OCI-LY1 (cell line): ENCODE measurements at regions not wholly inside any gene's neighbourhood (a gene's known extent, or its start where the extent isn't known, plus 50 kb on each side); places are given as distances from the start of the nearest gene placed in this dataset.

ENCODE experiments used
- H2AFZ ChIP-seq: fragments of 200-600 bp; sonication (generic), shearing (Covaris generic); 2 replicates; pipeline ENCODE4 v1.6.0; 2014; ENCODE audit warnings: antibody characterized with exemption, mild to moderate bottlenecking, low read length
- H3F3A ChIP-seq: fragments of 200-600 bp; sonication (generic), shearing (Covaris generic); 2 replicates; pipeline ENCODE4 v1.6.0; 2014; ENCODE audit warnings: mild to moderate bottlenecking, antibody characterized with exemption, low read length, moderate library complexity; ENCODE audit not compliant: insufficient read depth
- H3K27ac ChIP-seq: fragments of 200-600 bp; sonication (generic); 2 replicates; pipeline ENCODE4 v1.5.1; 2014; ENCODE audit warnings: low read length, mixed run types, mild to moderate bottlenecking, low read depth; ENCODE audit not compliant: poor library complexity, severe bottlenecking
- H3K27me3 ChIP-seq: fragments of 200-600 bp; sonication (generic); 2 replicates; pipeline ENCODE4 v1.6.0; 2014; ENCODE audit warnings: antibody characterized with exemption, mild to moderate bottlenecking, low read length, moderate library complexity; ENCODE audit not compliant: insufficient read depth
- H3K36me3 ChIP-seq: fragments of 200-600 bp; sonication (generic); 2 replicates; pipeline ENCODE4 v1.6.1; 2014; ENCODE audit warnings: mild to moderate bottlenecking, antibody characterized with exemption, low read length, moderate library complexity, mixed read lengths; ENCODE audit not compliant: insufficient read depth
- H3K4me1 ChIP-seq: fragments of 200-600 bp; sonication (generic); 2 replicates; pipeline ENCODE4 v1.5.1; 2014; ENCODE audit warnings: mild to moderate bottlenecking, low read length, moderate library complexity; ENCODE audit not compliant: insufficient read depth, severe bottlenecking
- H3K4me2 ChIP-seq: fragments of 200-600 bp; sonication (generic), shearing (Covaris generic); 2 replicates; pipeline ENCODE4 v1.6.1; 2014; ENCODE audit warnings: low read length
- H3K4me3 ChIP-seq: fragments of 200-600 bp; sonication (generic); 2 replicates; pipeline ENCODE4 v1.5.1; 2014; ENCODE audit warnings: low read length, low read depth, mild to moderate bottlenecking, mixed read lengths; ENCODE audit not compliant: poor library complexity, severe bottlenecking
- H3K79me2 ChIP-seq: fragments of 200-600 bp; shearing (Covaris generic); 2 replicates; pipeline ENCODE4 v1.6.1; 2016; ENCODE audit warnings: mixed run types, low read length, mixed read lengths; ENCODE audit not compliant: insufficient read depth
- H3K9ac ChIP-seq: fragments of 200-600 bp; sonication (generic), shearing (Covaris generic); 2 replicates; pipeline ENCODE4 v1.6.1; 2014; ENCODE audit warnings: mild to moderate bottlenecking, low read length, mixed read lengths
- H3K9me2 ChIP-seq: fragments of 200-600 bp; sonication (generic), shearing (Covaris generic); 2 replicates; pipeline ENCODE4 v1.6.1; 2014; ENCODE audit warnings: low read depth, mild to moderate bottlenecking, low read length, mixed read lengths
- H3K9me3 ChIP-seq: fragments of 200-600 bp; shearing (Covaris generic); 2 replicates; pipeline ENCODE4 v1.6.1; 2014; ENCODE audit warnings: low read length, mixed read lengths
- H4K20me1 ChIP-seq: fragments of 200-600 bp; sonication (generic), shearing (Covaris generic); 2 replicates; pipeline ENCODE4 v1.6.0; 2016; ENCODE audit warnings: mild to moderate bottlenecking, low read length; ENCODE audit not compliant: insufficient read depth
- EZH2 ChIP-seq: fragments of 200-600 bp; sonication (generic), shearing (Covaris generic); IDR thresholded peaks from 2 replicates; pipeline ENCODE4 v1.8.0; 2017; ENCODE audit warnings: borderline replicate concordance, mixed run types, mild to moderate bottlenecking, antibody characterized with exemption, low read length, moderate library complexity, mixed read lengths
- TF ChIP-seq, protein P1 (sequence below): fragments of 200-600 bp; sonication (generic), shearing (Covaris generic); IDR thresholded peaks from 2 replicates; pipeline ENCODE4 v1.5.1; 2017; ENCODE audit warnings: mild to moderate bottlenecking, antibody characterized with exemption, low read length, moderate library complexity, mixed read lengths

DNA sequence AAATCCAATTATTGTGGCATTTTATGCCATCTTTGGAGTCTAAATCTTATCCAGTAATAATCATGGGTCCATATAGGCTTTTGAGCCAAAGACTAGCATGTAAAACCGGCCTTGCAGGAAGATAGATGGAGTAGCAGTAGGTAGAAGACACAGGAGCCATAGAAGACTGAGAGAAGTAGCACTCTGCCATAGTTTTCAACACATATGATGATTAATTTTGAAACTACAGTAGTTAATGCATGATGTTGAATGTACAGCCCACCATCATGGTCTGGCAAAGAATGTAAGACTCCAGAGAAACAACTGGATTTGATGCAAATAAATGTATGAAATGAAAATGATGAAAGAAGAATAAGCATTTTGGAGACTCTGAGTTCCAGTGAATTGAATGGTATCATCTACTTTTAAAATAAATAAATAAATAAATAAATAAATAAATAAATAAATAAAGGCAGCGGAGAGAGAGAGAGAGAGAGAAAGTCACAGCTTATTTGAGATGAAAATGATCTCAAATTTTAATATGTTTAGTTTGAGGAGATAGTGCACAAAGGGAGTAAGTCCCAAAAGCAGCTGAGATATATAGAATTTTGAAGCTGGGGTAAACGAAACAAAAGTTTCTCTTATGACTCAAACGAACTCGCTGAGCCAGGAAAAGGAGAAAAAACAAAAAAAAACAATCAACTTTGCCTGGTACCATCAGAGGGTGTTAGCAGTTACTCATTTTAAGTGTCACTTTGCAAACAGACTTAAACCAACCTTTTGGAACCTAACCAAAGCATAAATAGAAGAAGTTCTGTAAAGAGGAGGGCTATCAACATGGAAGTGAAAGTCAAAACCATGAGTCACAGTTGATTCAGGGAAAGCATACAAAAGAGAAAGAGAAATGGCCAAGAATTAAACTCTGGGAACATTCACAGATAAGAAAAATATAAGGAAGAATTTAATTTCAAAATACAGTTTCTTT, 388.7 kb downstream of the CETN3 start:
- peak overlapping the region; percentile 35; the same call in 1 of the 2 replicates for H3K4me2 ChIP-seq
- no peaks in the 10 kb centered on the region for H3K27me3 ChIP-seq
- peaks cover under 1% of the 10 kb centered on the region; the same call in 1 of the 2 replicates for H3K9me2 ChIP-seq
- H3K4me1 ChIP-seq = no peaks in the 10 kb centered on the region
- no peak overlapping the region for H3K9ac ChIP-seq
- no peaks in the 10 kb centered on the region for H3F3A ChIP-seq
- H3K79me2 ChIP-seq = no peaks in the 10 kb centered on the region
- H3K27ac ChIP-seq = no peak overlapping the region
- no peak overlapping the region for H3K4me3 ChIP-seq
- H4K20me1 ChIP-seq = no peaks in the 10 kb centered on the region
- H3K36me3 ChIP-seq = no peaks in the 10 kb centered on the region
- no peak for TF ChIP-seq EZH2
- TF ChIP-seq, protein P1, sequence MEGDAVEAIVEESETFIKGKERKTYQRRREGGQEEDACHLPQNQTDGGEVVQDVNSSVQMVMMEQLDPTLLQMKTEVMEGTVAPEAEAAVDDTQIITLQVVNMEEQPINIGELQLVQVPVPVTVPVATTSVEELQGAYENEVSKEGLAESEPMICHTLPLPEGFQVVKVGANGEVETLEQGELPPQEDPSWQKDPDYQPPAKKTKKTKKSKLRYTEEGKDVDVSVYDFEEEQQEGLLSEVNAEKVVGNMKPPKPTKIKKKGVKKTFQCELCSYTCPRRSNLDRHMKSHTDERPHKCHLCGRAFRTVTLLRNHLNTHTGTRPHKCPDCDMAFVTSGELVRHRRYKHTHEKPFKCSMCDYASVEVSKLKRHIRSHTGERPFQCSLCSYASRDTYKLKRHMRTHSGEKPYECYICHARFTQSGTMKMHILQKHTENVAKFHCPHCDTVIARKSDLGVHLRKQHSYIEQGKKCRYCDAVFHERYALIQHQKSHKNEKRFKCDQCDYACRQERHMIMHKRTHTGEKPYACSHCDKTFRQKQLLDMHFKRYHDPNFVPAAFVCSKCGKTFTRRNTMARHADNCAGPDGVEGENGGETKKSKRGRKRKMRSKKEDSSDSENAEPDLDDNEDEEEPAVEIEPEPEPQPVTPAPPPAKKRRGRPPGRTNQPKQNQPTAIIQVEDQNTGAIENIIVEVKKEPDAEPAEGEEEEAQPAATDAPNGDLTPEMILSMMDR = no peak
- H3K9me3 ChIP-seq = no peaks in the 10 kb centered on the region
- H2AFZ ChIP-seq = no peak overlapping the region

DNA sequence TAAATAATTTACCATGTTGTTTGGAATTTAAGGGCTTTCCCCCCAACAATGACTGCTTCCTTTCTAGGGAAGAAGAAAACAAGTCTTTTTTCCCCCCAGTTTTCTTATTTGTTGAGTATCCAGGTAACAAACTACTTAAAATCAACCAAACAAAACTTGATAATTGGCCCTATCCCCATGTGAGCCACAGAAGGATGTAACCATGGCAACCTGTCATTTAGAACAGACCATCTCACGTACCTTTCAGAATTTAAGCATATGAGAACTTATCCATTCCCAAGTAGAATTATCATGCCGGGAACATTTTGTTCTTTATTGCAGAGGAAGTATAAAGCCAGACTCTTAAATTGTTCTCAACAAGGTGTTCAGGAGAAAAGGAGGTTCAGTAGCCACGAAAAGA, 392.3 kb downstream of the CETN3 start:
- no peak overlapping the region for H3K4me3 ChIP-seq
- no peaks in the 10 kb centered on the region for H3K9me3 ChIP-seq
- no peaks in the 10 kb centered on the region for H3K36me3 ChIP-seq
- no peak overlapping the region for H2AFZ ChIP-seq
- H4K20me1 ChIP-seq = no peaks in the 10 kb centered on the region
- no peak overlapping the region for H3K4me2 ChIP-seq
- no peaks in the 10 kb centered on the region for H3K79me2 ChIP-seq
- no peak overlapping the region for H3K27ac ChIP-seq
- H3K9ac ChIP-seq = no peak overlapping the region
- H3K9me2 ChIP-seq = no peaks in the 10 kb centered on the region
- H3F3A ChIP-seq = no peaks in the 10 kb centered on the region
- no peaks in the 10 kb centered on the region for H3K4me1 ChIP-seq
- no peaks in the 10 kb centered on the region for H3K27me3 ChIP-seq
- TF ChIP-seq, protein P1 = no peak
- TF ChIP-seq EZH2 = no peak

DNA sequence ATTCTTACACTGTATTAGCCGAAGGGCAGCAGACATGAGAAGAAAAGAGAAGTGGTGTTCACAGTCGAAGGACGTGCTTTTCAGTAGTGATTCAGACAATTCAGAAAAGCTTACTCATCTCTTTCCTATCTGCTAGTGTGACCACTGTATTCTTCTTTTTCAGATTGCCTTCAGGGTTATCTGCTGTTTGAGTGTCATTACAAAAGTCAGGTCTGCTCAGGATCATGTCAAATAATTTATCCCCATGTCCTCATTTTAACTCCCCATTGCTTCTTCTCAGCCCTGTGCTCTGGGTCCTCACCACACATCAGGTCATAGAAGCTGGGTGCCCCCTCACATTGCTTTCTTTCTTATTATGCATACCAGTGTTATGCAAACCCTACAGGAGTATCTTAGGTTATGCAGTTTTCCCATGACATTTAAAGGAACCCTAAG, 394.0 kb downstream of the CETN3 start:
- Histone ChIP-seq H3K9ac (no peak overlapping the region), H3K4me3 (no peak overlapping the region), H3K4me1 (no peaks in the 10 kb centered on the region), H3K27me3 (no peaks in the 10 kb centered on the region), H3K9me2 (no peaks in the 10 kb centered on the region), H3K79me2 (no peaks in the 10 kb centered on the region), H3K4me2 (no peak overlapping the region), H3K9me3 (no peaks in the 10 kb centered on the region), H3F3A (no peaks in the 10 kb centered on the region), H3K36me3 (no peaks in the 10 kb centered on the region), H3K27ac (no peak overlapping the region), H2AFZ (no peak overlapping the region), H4K20me1 (no peaks in the 10 kb centered on the region)
- no peak for TF ChIP-seq EZH2
- TF ChIP-seq, protein P1 = no peak
